Ishikawa (cell line): ENCODE measurements at regions not wholly inside any gene's neighbourhood (a gene's known extent, or its start where the extent isn't known, plus 50 kb on each side); places are given as distances from the start of the nearest gene placed in this dataset.

Experiments
- EP300 ChIP-seq: IDR thresholded peaks from 2 replicates; pipeline ENCODE4 v1.6.1; 2012; ENCODE audit warnings: borderline replicate concordance
- FOXM1 ChIP-seq: IDR thresholded peaks from 2 replicates; pipeline ENCODE4 v1.6.1; 2012; ENCODE audit warnings: low read depth, borderline replicate concordance
- TEAD4 ChIP-seq: IDR thresholded peaks from 2 replicates; pipeline ENCODE4 v1.6.1; 2012
- TF ChIP-seq, protein P1 (sequence below): IDR thresholded peaks from 2 replicates; pipeline ENCODE4 v1.6.1; 2012

- TF ChIP-seq EP300 (no peak), TEAD4 (no peak), FOXM1 (no peak)
- TF ChIP-seq, protein P1, sequence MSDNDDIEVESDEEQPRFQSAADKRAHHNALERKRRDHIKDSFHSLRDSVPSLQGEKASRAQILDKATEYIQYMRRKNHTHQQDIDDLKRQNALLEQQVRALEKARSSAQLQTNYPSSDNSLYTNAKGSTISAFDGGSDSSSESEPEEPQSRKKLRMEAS = no peak
Observed at GRCh38 chr12:131539381-131539780, 171.5 kb upstream of the SFSWAP start.
